ENCODE measurements at regions not wholly inside any gene's neighbourhood (a gene's known extent, or its start where the extent isn't known, plus 50 kb on each side); places are given as distances from the start of the nearest gene placed in this dataset.

DNA sequence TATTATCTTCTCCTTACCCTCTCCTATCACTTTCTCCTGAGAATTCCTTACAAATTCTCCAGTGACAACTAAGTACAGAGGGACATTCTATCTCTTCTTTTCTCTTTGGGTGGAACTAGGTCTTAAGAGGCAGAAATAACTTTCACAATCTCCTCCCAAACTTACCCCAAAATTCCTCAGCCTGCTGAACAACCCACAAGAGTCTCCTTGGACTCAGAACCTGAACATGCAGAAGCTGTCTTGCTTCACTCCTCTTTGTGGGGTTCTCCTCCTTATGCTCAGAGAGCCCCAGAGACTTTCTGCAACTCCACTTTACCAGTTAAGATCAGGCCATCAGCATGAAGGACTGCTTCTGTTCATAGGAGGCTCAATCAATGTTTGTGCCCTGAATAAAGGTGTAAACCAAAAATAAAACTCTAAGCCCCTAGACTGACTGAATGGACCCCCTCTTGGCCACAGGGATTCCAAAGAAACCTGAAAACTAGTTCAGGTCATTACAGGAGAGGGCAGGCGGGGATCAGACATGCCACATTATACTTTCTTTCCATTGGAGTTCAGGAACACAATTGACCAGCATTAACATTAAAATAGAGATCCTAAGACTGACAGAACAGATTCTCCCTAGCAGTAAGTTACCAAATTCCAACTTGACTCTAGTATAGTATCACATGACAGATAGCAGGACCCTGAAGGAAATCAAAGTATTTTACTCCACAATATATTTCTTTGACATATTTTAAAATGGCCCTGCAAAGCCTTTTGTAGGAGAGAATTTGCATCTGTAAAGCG, 179.7 kb upstream of the FBXL17 start:
- H3K27ac ChIP-seq (ENCODE audit: extremely low read depth, low read depth, low read length) = no peak overlapping the region
- no peak overlapping the region for H3K4me3 ChIP-seq (ENCODE audit: low read depth, low read length)
- CTCF ChIA-PET = no interaction called here

DNA sequence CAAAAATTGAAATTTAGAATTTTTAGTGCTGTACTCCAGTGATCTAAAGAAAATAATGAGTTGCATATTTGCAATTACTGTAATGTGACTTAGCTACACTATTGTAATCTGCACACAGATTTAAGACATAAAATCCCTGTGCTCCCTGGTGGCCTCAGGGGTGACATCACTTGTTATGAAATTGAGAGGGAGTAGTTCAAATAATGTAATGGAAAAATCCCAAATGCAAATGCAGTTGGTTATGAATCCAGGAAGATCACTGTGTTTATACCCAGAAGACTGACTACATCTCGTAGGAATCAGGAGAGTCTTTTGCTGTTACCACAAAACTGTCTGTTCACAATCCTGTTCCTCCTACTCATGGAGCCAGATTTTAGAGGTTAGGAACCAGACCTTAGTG, 178.7 kb upstream of the FBXL17 start:
- ChIA-PET POLR2A (no interaction called here), CTCF (no interaction called here)
- Histone ChIP-seq H3K4me3 (ENCODE audit: low read depth, low read length) (no peak overlapping the region), H3K9me3 (ENCODE audit: control insufficient read depth, insufficient read depth, low read depth, low read length) (no peaks in the 10 kb centered on the region), H3K36me3 (ENCODE audit: control insufficient read depth in 2 of 2, insufficient read depth in 1 of 2, low read length in 2 of 2) (no peaks in the 10 kb centered on the region), H3K4me1 (ENCODE audit: control insufficient read depth, insufficient read depth, low read length) (peaks cover 3% of the 10 kb centered on the region; the same call in 1 of the 2 replicates), H3K27ac (ENCODE audit: extremely low read depth, low read depth, low read length) (no peak overlapping the region)
- TF ChIP-seq, protein P1, sequence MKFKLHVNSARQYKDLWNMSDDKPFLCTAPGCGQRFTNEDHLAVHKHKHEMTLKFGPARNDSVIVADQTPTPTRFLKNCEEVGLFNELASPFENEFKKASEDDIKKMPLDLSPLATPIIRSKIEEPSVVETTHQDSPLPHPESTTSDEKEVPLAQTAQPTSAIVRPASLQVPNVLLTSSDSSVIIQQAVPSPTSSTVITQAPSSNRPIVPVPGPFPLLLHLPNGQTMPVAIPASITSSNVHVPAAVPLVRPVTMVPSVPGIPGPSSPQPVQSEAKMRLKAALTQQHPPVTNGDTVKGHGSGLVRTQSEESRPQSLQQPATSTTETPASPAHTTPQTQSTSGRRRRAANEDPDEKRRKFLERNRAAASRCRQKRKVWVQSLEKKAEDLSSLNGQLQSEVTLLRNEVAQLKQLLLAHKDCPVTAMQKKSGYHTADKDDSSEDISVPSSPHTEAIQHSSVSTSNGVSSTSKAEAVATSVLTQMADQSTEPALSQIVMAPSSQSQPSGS (tag by site-specific recombination; IDR thresholded peaks at IDR 0.05; ENCODE audit: low read depth) = peak; percentile 45; the same call in 1 of the 2 replicates
- TF ChIP-seq, protein P2, sequence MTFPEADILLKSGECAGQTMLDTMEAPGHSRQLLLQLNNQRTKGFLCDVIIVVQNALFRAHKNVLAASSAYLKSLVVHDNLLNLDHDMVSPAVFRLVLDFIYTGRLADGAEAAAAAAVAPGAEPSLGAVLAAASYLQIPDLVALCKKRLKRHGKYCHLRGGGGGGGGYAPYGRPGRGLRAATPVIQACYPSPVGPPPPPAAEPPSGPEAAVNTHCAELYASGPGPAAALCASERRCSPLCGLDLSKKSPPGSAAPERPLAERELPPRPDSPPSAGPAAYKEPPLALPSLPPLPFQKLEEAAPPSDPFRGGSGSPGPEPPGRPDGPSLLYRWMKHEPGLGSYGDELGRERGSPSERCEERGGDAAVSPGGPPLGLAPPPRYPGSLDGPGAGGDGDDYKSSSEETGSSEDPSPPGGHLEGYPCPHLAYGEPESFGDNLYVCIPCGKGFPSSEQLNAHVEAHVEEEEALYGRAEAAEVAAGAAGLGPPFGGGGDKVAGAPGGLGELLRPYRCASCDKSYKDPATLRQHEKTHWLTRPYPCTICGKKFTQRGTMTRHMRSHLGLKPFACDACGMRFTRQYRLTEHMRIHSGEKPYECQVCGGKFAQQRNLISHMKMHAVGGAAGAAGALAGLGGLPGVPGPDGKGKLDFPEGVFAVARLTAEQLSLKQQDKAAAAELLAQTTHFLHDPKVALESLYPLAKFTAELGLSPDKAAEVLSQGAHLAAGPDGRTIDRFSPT (tag by site-specific recombination; IDR thresholded peaks at IDR 0.05) = peak; percentile 18; the same call in 1 of the 2 replicates
- TF ChIP-seq ZNF843 (tag by site-specific recombination; IDR thresholded peaks at IDR 0.05) (peak; percentile 51; the same call in 1 of the 2 replicates), ZNF629 (tag by site-specific recombination; IDR thresholded peaks at IDR 0.05) (0 out of 2 replicates have a peak, but pooled peaks have one; percentile 18), GLIS1 (tag by site-specific recombination; IDR thresholded peaks at IDR 0.05) (peak; percentile 54; the same call in 1 of the 2 replicates), ZBTB21 (tag by site-specific recombination; IDR thresholded peaks at IDR 0.05) (peak; percentile 48), ZNF558 (tag by site-specific recombination; IDR thresholded peaks at IDR 0.05) (peak; percentile 53; the same call in 1 of the 2 replicates), ZNF837 (tag by site-specific recombination; IDR thresholded peaks at IDR 0.05) (no peak), PRDM10 (tag by site-specific recombination; IDR thresholded peaks at IDR 0.05) (peak; percentile 50; the same call in 1 of the 2 replicates)

More for the DNA sequence above, 179.7 kb upstream of the FBXL17 start:
- H3K36me3 ChIP-seq (ENCODE audit: control insufficient read depth in 2 of 2, insufficient read depth in 1 of 2, low read length in 2 of 2) = no peaks in the 10 kb centered on the region
- H3K4me1 ChIP-seq (ENCODE audit: control insufficient read depth, insufficient read depth, low read length) = peaks cover 3% of the 10 kb centered on the region; the same call in 1 of the 2 replicates
- no peaks in the 10 kb centered on the region for H3K9me3 ChIP-seq (ENCODE audit: control insufficient read depth, insufficient read depth, low read depth, low read length)
- TF ChIP-seq ZNF37A (tag by site-specific recombination; IDR thresholded peaks at IDR 0.05) (no peak), ZFP69B (tag by site-specific recombination; IDR thresholded peaks at IDR 0.05) (no peak), ZIC2 (tag by site-specific recombination; IDR thresholded peaks at IDR 0.05) (no peak), ZNF830 (tag by site-specific recombination; IDR thresholded peaks at IDR 0.05; ENCODE audit: low read depth) (no peak), AEBP2 (tag by site-specific recombination; IDR thresholded peaks at IDR 0.05; ENCODE audit: borderline replicate concordance) (no peak), ZNF76 (tag by site-specific recombination; IDR thresholded peaks at IDR 0.05; ENCODE audit: borderline replicate concordance, low read depth) (no peak), ZFP37 (tag by site-specific recombination; IDR thresholded peaks at IDR 0.05) (no peak), ZSCAN4 (tag by site-specific recombination; IDR thresholded peaks at IDR 0.05) (no peak), ZNF600 (tag by site-specific recombination; IDR thresholded peaks at IDR 0.05) (no peak)
- TF ChIP-seq, protein P3, sequence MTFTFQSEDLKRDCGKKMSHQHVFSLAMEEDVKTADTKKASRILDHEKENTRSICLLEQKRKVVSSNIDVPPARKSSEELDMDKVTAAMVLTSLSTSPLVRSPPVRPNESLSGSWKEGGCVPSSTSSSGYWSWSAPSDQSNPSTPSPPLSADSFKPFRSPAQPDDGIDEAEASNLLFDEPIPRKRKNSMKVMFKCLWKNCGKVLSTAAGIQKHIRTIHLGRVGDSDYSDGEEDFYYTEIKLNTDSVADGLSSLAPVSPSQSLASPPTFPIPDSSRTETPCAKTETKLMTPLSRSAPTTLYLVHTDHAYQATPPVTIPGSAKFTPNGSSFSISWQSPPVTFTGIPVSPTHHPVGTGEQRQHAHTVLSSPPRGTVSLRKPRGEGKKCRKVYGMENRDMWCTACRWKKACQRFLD (tag by site-specific recombination; IDR thresholded peaks at IDR 0.05) = no peak
- TF ChIP-seq, protein P1 (tag by site-specific recombination; IDR thresholded peaks at IDR 0.05; ENCODE audit: low read depth) = no peak
- POLR2A ChIA-PET = no interaction called here
